PFSK-1 (cell line): ENCODE measurements at regions not wholly inside any gene's neighbourhood (a gene's known extent, or its start where the extent isn't known, plus 50 kb on each side); places are given as distances from the start of the nearest gene placed in this dataset.

Experiments
- POLR2AphosphoS5 ChIP-seq: IDR thresholded peaks from 2 replicates; pipeline ENCODE4 v1.6.1; 2012; ENCODE audit warnings: low read depth, mild to moderate bottlenecking, control low read depth, low read length, moderate library complexity
- REST ChIP-seq, 2 experiments: IDR thresholded peaks; 2 replicates each; pipeline versions ENCODE4 v1.6.1 to v1.8.0; 2011 to 2012; ENCODE audit warnings: low read depth in 2 of 2, low read length in 2 of 2, control low read depth in 1 of 2, inconsistent platforms in 1 of 2, mild to moderate bottlenecking in 1 of 2, moderate library complexity in 1 of 2; ENCODE audit not compliant: insufficient read depth in 1 of 2
- SIN3A ChIP-seq: IDR thresholded peaks from 2 replicates; pipeline ENCODE4 v1.6.1; 2012; ENCODE audit warnings: mild to moderate bottlenecking, low read length, moderate library complexity, borderline replicate concordance; ENCODE audit not compliant: insufficient read depth
- TAF1 ChIP-seq: IDR thresholded peaks from 2 replicates; pipeline ENCODE4 v1.6.1; 2012; ENCODE audit warnings: low read length, control low read depth, borderline replicate concordance; ENCODE audit not compliant: insufficient read depth

DNA sequence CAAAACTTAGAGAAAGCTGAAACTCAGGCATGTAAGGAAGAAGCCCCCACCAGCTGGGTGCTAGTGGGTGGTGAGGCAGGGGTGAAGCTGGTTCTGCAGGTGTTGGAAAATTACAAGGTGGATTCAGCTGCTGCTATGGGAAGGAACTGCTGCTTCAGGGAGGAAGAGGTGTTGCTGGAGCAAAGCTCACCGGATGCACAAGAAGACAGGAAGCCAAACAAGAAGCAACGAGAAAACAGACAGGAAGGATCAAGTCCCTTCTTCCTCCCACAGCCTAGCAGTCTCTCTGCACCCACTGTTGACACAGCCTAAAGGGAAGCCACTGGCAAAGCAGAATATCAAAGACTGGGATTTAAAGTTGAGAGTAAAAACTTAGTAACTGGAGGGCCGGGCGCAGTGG is 100.2 kb upstream of the JADE1 start:
- TF ChIP-seq POLR2AphosphoS5 (no peak), TAF1 (no peak), REST (IDR thresholded peaks at IDR 0.05; ENCODE audit: insufficient read depth in 1 of 2, low read depth in 2 of 2, low read length in 2 of 2) (no peak), SIN3A (no peak)
